ENCODE measurements at regions not wholly inside any gene's neighbourhood (a gene's known extent, or its start where the extent isn't known, plus 50 kb on each side); places are given as distances from the start of the nearest gene placed in this dataset.

DNA sequence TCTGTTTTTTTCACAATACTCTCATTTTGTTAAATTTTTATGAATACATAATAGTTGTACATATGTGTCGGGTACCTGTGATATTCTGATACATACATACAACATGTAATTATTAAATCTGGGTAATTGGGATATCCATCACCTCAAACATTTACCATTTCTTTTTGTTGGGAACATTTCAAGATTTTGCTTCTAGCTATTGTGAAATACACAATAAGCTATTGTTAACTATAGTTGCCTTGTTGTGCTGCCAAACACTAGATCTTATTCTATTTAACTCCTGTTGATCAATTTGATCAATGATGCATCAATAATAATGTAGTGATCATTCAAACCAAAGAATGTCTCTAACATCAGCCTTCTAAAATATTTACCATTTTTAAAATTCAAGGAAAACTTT lies 234.6 kb upstream of the NR5A2 start:
- TF ChIP-seq, protein P1, sequence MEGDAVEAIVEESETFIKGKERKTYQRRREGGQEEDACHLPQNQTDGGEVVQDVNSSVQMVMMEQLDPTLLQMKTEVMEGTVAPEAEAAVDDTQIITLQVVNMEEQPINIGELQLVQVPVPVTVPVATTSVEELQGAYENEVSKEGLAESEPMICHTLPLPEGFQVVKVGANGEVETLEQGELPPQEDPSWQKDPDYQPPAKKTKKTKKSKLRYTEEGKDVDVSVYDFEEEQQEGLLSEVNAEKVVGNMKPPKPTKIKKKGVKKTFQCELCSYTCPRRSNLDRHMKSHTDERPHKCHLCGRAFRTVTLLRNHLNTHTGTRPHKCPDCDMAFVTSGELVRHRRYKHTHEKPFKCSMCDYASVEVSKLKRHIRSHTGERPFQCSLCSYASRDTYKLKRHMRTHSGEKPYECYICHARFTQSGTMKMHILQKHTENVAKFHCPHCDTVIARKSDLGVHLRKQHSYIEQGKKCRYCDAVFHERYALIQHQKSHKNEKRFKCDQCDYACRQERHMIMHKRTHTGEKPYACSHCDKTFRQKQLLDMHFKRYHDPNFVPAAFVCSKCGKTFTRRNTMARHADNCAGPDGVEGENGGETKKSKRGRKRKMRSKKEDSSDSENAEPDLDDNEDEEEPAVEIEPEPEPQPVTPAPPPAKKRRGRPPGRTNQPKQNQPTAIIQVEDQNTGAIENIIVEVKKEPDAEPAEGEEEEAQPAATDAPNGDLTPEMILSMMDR (IDR thresholded peaks at IDR 0.05; ENCODE audit: insufficient read depth, low read length), result no peak
- TF ChIP-seq, protein P2, sequence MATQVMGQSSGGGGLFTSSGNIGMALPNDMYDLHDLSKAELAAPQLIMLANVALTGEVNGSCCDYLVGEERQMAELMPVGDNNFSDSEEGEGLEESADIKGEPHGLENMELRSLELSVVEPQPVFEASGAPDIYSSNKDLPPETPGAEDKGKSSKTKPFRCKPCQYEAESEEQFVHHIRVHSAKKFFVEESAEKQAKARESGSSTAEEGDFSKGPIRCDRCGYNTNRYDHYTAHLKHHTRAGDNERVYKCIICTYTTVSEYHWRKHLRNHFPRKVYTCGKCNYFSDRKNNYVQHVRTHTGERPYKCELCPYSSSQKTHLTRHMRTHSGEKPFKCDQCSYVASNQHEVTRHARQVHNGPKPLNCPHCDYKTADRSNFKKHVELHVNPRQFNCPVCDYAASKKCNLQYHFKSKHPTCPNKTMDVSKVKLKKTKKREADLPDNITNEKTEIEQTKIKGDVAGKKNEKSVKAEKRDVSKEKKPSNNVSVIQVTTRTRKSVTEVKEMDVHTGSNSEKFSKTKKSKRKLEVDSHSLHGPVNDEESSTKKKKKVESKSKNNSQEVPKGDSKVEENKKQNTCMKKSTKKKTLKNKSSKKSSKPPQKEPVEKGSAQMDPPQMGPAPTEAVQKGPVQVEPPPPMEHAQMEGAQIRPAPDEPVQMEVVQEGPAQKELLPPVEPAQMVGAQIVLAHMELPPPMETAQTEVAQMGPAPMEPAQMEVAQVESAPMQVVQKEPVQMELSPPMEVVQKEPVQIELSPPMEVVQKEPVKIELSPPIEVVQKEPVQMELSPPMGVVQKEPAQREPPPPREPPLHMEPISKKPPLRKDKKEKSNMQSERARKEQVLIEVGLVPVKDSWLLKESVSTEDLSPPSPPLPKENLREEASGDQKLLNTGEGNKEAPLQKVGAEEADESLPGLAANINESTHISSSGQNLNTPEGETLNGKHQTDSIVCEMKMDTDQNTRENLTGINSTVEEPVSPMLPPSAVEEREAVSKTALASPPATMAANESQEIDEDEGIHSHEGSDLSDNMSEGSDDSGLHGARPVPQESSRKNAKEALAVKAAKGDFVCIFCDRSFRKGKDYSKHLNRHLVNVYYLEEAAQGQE (IDR thresholded peaks at IDR 0.05; ENCODE audit: insufficient replicate concordance, low read depth), result no peak

Measured in HL-60 (cell line).